ENCODE measurements at regions not wholly inside any gene's neighbourhood (a gene's known extent, or its start where the extent isn't known, plus 50 kb on each side); places are given as distances from the start of the nearest gene placed in this dataset.
A peak's percentile ranks its signal among the peaks of the same experiment; 100 is the strongest.
"Not testable (repeated sequence)": the region's sequence is repeated elsewhere in the genome, so short reads cannot be mapped to it uniquely, and the experiment has no call there.

DNA sequence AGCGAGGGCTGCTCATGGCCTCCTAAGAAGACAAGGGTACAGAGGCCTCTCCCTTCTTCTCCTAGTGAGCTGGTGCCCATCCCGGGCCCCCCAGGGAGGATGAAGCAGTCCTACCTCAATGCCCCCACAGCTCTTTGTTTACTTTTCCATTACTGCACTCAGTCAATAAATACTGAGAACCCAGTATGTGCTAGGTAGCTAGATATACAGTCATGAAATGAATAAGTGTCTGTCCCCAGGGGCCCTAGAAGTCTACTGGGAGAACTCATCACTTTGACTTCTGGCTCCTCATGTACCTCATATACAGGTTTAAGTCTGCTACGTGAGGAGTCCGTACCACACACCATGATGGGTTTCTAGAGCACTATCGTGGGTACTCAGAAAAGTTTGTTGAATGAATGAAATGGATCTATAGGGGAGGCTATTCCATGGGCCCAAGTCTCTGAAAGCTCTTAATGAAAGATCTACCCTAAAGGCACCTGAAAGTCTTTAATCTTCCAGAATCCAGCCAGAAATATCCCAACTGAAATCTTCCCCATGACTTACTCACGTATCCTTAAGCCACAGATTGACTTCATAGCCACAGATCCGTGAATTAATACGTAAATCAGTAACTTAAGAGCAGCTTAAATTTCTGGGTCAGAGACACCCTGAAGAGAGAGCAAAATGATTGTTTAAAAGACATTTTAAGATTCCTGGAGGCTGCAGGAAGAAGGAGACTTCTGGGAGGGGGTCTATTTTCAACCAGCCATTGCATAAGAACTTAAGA, 51.6 kb upstream of the POMP start:
- no peak for DNase-seq (ENCODE audit: low read depth, low spot score)

DNA sequence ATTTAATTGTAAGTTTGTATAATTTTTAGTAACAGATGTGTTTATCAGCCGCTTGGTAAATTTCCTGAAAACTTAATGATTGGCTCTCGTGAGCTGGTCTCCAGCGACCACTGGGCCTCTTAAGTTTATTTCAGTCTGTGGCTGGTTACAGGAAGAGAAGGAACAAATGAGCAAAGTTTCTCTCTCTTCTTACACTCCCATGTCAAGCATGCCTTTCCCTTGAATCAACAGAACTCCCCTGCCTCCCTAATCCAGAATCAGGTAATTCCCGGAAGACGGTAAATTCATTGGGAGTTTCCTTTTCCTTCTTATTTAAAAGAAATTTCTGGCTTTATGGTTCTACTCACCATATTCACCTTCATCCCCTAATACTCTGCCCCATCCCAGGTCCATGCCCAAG, 52.5 kb upstream of the POMP start:
- DNase-seq (ENCODE audit: low read depth, low spot score) = no peak

DNA sequence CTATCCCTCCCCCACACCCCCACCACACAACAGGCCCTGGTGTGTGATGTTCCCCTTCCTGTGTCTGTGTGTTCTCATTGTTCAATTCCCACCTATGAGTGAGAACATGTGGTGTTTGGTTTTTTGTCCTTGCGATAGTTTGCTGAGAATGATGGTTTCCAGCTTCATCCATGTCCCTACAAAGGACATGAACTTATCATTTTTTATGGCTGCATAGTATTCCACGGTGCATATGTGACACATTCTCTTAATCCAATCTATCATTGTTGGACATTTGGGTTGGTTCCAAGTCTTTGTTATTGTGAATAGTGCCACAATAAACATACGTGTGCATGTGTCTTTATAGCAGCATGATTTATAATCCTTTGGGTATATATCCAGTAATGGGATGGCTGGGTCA, 53.8 kb upstream of the POMP start:
- DNase-seq (ENCODE audit: low read depth, low spot score) = not testable (repeated sequence)

DNA sequence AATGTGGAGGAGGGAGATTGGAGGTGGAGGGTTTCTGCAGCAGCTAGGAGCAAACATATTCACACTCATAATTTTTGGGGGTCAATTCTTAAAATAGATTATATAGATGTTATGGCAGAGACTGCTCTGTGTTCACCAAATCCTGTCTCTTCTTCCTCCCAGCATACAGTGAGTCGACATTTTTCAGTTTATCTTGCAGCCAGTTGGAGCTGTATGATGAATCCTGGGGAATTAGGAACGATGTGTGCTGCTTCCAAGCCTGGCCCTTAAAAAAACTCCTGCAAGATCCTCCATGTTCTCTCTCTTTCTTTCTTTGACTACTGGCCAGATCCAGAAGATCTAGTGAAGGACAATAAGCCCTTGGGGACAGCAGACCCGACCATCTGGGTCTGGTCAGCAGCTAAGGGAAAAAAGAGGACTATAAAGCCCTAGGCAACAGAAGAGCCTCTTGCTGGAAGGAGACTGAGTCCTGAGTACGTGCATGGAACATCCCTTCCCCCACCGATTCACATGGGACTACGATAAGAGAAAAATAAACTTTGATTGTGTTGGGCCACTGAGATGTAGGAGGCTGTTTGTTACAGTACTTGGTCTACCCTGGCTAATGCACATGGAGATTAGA, 55.8 kb upstream of the POMP start:
- no peak for DNase-seq (ENCODE audit: low read depth, low spot score)

DNA sequence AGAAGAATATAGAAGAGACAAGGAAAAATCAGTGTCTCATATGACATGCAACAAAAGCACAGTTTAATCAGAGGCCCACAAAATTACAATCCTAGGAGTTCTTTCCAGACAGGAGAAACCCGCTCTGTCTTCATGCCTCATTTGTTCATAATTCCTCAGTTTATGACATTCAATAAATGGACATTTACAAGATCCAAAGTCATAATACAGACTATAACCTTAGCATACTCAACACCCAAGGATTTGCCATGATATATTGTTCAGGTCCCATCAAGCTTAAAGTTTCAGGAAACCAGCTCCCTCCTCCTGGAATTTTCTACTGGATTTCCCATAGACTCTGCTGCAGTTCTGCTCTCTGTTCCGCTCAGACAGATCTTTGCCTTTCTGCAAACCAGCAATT, 56.4 kb upstream of the POMP start:
- no peak for DNase-seq (ENCODE audit: low read depth, low spot score)

DNA sequence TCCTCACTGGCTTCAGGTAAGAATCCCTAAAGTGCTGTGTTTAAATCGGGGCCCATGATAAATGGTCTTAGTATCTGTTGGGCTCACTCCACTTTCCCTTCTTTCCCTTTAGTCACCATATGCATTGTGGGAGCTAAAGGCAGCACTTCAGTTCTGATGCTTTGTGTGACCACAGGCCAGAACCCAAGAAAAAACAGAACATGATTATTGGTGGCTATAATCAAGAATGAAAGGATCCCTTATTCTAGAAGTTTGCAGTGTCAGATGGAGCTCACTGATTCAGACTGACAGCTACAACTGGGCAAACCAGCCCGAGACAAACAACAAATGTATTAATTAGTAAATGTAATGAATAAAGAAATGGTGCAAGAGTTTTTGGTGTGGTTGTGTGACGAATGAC, 57.3 kb upstream of the POMP start:
- DNase-seq (ENCODE audit: low read depth, low spot score) = no peak

DNA sequence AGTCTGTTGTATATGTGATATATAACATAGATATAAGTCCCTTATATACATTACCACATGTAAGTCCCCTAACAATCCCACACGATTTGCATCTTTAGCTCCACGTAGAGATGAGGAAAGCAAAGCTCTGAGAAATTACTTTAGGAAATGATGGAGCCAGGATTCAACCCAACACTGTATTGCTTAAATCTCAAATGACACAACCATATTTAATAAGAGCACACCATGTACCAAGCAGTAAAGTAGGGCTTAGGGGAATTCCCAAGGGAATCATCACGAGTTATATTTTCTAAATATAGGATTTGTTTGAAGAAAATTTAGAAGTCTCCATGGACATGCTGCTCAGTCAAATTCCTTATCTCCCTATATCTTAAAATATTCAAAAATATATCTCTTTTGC, 61.3 kb upstream of the POMP start:
- DNase-seq (ENCODE audit: low read depth, low spot score) = no peak

DNA sequence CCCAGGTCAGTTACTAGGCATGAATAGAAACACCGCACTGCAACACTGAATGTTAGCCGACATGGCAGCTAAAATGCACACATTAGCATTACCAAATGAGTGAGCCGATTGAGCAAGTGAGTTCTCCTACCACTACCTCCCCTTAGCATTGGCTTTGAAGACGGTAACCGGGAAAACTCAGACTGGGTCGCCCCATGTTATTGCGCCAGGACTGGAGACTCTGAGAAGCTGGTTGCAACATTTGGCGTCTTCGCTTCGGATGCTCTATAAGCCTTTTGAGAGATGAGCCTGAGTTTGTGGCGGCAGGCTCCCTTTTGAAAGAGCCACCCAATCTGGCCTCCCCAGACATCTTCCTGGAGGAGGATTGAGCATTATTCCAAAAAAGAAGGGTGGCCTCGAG, 68.5 kb upstream of the POMP start:
- no peak for DNase-seq (ENCODE audit: low read depth, low spot score)

DNA sequence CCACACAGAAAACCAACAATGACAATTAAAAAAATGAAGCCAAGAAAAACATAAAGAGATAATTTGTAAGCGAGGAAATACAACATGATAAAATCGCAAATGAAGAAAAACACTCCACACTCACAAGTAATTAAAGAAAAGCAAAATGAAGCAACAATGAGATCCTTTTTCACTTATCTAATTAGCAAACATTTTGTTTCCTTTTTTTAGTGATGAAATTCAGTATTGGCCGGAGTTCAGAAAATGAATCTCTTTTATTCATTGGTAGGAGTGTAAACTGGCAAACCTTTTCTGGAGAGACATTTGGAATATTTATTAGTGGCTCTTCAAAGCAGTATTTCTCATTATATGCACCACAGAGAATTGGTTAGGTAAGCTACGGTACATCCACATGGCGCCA, 70.6 kb upstream of the POMP start:
- no peak for DNase-seq (ENCODE audit: low read depth, low spot score)

DNA sequence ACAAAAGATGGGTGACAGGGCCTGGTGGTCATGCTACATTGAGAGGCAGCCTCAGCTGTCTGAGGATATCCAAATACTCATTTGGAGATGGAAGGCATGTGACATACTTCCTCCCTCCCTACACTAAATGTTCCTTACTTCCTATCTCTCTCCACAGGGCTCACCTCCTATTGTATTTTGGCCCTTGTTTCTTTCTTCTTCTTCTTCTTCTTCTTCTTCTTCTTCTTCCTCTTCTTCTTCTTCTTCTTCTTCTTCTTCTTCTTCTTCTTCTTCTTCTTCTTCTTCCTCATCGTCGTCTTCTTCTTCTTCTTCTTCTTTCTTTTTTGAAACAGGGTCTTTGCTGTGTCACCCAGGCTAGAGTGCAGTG, 71.8 kb upstream of the POMP start:
- no peak for DNase-seq (ENCODE audit: low read depth, low spot score)

DNA sequence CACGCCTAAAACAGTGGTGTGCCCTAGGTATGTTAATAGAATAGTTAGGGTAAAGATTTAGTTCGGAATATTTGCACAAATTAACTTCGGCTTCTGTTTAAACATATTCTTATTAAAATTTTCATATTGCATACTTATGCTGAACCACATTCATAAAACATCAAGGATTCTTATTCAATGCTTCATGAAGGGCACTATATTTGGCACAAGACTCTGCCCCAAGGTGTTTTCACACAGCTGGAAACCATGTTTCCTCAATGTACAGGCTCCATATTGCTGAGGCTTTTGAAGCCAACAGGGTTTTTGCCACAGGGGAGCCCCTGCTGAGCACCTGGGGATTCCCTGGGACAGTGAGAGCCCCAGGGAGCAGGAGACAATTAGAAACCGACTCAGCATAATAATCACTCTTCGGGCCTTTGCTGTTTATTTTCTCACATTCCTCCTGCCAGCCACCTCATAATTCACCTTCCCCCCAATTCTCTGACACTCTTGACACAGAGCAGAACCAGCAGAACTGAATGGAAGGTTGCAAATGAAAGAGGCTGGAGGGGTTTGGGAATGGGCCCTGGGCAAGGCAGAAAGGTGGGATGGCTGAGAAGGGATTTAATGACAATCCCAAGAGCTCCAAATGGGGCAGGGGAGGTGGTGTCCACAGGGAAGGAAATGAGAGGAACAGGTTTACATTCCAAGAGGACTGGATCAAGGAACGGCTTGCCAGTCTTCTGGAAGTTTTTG, 72.3 kb upstream of the POMP start:
- DNase-seq (ENCODE audit: low read depth, low spot score) = no peak

DNA sequence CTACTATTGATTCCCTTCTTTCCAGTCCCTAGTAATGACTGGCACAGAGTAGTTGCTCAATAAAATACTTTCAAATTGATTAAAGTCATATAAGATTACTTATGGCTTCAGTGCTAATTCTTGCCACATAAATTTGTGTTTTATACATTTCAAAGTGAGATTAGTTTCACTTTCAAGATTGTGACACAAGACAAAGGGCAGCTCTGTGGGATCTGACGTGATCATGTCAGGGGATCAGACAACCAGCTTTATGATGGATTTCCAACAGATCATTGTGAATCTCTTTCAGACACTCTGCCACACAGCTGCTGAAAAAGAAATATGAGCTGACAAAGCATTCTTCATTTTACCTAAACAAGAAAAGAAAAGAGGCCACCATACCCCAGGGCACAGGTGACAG, 73.4 kb upstream of the POMP start:
- DNase-seq (ENCODE audit: low read depth, low spot score) = no peak

DNA sequence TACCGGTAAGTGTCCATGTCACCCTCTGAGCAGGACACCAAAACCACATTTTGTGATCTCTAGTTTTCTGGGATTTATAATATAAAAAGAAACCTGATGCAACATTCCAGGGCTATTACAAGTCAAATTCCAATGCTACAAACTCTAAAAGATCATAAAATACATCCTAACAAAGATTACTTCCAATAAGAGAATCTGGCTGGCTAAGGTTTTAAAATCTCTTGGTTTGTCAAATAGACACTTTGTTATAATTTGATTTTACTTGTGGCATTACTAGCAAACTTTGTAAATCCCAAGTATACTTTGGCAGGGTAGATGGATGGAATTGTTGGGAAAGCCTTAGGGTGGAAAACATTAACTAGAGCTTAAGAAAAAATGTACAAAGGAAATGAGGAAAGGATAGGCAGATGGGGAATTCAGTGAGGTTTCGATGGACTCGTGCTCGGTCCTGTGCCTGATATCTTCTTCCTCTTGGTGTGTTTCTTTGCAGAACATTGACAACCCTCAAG, 74.0 kb upstream of the POMP start:
- no peak for DNase-seq (ENCODE audit: low read depth, low spot score)

DNA sequence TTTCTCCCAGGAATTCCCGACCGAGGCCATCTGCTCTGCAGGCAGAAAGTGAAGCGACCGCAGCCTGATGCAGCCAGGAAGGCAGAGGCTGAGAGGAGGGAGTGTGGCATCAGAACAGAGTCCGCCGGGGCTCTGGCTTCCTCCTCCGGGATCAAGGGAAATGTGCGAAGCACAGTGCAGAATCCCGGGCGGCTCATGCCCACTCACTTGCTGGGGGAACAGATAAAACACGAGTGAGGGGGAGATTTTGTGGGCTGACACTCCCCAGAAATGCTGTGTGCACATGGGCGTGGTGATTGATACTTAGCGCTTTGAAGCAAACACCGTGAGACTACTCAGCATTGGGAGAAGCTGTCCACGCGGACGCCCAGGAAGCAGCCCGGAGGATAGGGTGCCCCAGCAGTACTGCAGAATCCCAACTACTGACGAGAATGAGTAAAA, 75.3 kb upstream of the POMP start:
- no peak for DNase-seq (ENCODE audit: low read depth, low spot score)

DNA sequence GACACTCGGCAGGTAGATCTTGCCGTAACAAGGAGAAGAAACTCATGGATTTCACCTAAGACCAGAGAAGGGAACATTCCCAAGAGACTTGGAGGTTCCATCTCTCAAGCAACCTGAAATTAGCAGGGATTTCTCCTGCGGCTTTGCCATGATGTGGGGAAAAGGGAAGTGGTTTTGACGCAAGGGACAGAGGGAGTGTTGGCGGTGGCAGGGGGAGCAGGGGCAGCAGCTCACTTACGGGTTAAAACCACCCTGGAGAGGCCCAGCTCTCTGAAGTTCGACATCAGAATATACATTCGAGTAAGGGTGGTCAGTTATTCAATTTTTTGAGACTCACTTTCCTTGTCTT, 76.1 kb upstream of the POMP start:
- no peak for DNase-seq (ENCODE audit: low read depth, low spot score)

DNA sequence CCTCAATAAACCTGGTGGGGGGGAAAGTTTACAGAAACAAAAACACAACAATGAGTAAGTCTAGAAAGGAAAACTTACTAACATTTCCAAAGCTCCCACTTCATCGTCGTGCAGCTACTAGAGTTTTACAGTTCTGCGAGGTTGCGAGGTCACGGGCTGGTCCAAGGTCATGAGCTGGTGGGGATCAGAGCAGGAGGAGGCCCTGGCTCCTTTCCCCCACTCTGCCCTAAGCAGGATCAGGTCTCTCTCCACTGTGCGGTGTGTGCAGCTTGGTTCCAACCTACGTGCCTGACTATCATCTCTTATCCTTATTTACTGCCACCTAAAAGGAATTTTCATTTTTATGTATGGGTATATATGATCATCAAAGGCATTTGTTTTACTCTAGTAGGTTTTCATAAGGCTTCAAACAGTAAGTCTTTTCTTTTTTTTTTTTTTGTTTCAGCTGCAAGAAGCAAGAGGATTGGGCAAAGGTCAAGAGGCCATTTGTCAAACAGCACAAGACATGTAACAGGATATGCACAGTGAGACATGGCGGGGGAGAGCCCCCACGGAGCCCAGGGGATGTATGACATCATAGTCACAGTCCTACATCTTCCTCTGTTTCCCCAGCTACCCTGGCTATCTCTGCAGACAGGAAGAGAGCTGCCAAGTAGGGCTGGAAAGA, 76.6 kb upstream of the POMP start:
- no peak for DNase-seq (ENCODE audit: low read depth, low spot score)

DNA sequence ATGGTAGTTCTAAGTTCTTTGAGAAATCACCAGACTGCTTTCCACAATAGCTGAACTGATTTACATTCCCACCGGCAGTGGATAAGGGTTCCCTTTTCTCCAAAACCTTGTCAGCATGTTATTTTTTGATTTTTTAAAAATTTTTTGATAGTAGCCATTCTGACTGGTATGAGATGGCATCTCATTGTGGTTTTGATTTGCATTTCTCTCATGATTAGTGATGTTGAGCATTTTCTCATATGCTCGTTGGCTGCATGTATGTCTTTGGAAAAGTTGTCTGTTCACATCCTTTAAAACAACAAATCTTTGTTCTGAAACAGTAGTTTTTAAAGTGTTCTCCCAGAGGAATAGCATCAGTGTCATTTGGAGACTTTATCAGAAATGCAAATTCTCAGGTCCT, 77.5 kb upstream of the POMP start:
- DNase-seq (ENCODE audit: low read depth, low spot score) = no peak

DNA sequence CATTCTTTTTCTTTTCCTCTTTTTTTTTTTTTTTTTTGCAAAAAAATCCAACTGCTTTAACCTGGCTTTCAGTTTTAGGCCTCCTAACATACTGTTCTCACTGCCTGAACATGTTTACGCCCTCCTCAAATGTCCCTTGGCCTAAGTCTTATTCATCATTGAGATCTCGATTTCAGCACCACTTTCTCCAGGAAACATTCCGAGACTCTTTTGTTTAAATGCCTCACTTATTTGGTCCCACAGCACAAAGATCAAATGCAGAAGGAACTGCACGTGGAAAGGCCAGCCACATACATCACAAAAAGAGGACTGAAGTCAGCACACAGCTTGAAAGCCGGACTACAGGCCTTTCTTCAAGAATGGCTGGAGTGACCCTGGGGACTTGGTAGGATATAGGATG, 79.2 kb upstream of the POMP start:
- DNase-seq (ENCODE audit: low read depth, low spot score) = no peak

DNA sequence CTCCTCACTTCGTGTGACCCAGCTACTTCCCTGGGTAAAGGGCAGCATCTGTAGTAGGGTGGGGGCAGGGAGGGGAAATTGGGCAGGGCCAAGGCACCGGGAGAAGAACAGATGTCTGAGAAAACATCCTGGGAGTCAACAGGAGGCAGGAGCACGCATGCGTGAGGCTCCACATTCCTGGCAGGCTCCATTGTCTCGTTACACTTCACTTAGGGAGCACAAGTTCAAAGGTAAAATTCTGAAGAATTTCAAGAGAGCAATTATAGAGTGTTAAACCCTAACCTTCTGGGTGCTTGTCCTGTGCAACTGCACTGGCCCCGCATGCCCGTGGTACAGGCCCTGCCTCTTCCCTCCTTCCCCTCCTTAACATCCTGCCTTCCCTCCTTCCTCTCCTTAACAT, 79.6 kb upstream of the POMP start:
- no peak for DNase-seq (ENCODE audit: low read depth, low spot score)

DNA sequence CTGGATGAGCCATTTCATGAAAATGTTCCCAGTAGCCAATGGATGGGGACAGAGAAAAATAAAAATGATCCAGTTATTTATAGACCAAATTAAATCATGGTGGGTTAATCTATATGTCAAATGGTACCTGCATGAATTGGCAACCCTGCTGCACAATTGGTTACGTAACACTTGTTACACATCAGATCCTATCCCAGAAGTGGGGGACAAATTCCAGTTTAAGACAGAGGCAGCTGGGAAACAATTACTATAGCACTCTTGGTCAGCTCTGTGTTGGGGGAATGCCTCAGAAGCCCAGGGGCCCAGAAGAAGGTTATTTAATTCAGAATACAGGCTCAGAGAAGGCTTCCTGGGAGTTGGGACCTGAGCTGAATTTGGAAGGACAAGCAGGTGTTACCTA, 81.1 kb upstream of the FLT1 start:
- DNase-seq (ENCODE audit: low read depth, low spot score) = no peak

DNA sequence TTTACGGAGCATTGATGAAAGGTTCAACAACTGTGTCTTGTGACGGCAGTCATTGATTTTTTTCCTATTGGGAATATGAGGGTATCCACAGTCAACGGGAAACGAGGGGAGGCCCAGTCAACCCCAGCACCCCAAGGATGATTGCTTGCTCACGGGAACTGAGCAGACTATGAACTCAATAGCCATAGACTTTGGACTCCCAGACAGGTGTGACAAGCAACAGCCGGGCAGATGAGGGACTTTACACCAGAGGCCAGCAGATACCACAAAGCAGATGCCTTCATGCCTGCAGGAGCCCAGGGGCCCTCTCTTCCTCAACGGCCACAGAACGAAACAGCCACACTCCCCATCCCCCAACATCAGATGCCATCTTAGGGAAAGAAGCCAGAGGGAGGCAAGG, 80.3 kb upstream of the FLT1 start:
- DNase-seq (ENCODE audit: low read depth, low spot score) = no peak

DNA sequence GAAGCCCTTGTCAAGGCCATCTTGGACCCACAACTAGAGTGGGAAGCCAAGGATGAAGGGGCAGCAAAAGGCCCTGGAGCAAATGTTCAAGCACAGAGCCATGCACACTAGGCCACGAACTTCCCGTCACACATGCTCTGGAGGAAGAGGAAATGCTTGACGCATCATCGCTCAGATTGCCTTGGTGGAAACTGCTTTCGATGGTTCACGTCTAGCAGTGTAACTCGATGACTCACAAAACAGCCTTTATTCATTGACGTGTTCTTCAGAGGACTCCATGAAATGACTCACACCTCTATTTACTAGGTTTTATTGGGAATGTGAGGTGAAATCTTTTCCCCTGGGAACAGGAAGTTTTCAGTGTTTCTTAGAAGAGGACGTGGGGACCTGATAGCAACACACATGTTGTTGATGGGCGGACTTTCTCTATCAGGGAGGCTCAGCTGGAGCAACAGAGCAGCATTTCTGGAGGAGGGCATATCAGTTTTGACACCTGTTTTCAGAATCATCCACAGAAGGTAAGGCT, 79.8 kb upstream of the FLT1 start:
- peak; percentile 98 for DNase-seq (ENCODE audit: low read depth, low spot score)
